Type B pancreatic cell (in vitro differentiated cells): ENCODE measurements at regions not wholly inside any gene's neighbourhood (a gene's known extent, or its start where the extent isn't known, plus 50 kb on each side); places are given as distances from the start of the nearest gene placed in this dataset.

Experiments
- DNase-seq: peaks from one replicate; pipeline ENCODE4 v3.0.0; 2021; ENCODE audit warnings: mixed read lengths; ENCODE audit not compliant: unreplicated experiment; ENCODE audit errors: extremely low spot score
- H3K27ac Mint-ChIP-seq: 2 replicates; pipeline ENCODE4 v1.8.0; 2021; ENCODE audit warnings: mild to moderate bottlenecking, mixed read lengths
- H3K27me3 Mint-ChIP-seq: 2 replicates; pipeline ENCODE4 v1.8.0; 2021; ENCODE audit warnings: mixed read lengths
- H3K36me3 Mint-ChIP-seq: 2 replicates; pipeline ENCODE4 v1.8.0; 2021; ENCODE audit warnings: mixed read lengths
- H3K4me1 Mint-ChIP-seq: one replicate; pipeline ENCODE4 v1.8.0; 2021; ENCODE audit warnings: mixed read lengths; ENCODE audit not compliant: unreplicated experiment
- H3K4me3 Mint-ChIP-seq: 2 replicates; pipeline ENCODE4 v1.8.0; 2021; ENCODE audit warnings: mild to moderate bottlenecking, mixed read lengths
- H3K9me3 Mint-ChIP-seq: 2 replicates; pipeline ENCODE4 v1.8.0; 2021; ENCODE audit warnings: mixed read lengths
- CTCF ChIP-seq: fragments of 200-600 bp; sonication (generic); conservative IDR thresholded peaks from 2 replicates; pipeline ENCODE4 v1.5.0; 2021; ENCODE audit warnings: antibody characterized with exemption, mild to moderate bottlenecking

DNA sequence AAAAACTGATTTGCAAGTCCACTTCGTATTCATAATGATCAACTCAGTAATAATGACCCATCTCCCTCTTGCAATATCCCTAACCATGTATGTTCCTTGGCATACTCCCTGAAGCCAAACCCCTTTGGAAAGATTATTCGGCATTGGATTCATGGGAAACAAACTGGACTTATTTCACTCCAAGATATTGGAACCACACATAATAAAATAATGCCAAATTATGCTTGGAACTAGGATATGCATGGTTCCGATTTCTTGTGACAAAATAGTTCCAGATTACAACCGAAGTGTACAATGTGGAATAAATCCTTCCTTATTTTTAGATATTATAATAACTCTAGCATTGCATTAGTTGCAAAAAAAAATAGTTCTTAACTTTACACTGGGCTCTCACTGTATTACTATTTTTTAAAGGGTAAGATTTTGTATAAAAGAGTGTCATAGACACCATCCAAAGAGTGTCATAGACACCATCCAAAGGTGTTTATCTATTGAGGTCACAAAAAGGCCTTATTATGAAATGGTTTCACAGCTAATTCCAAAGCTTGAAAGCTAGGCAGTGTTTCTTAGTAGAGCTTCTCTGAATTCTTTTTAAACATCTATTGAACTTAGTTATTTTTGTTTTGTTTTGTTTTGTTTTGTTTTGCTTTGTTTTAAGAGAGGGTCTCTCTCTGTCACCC, 410.9 kb upstream of the JARID2 start:
- no peaks in the 10 kb centered on the region for H3K36me3 Mint-ChIP-seq
- peaks cover 5% of the 10 kb centered on the region for H3K9me3 Mint-ChIP-seq
- DNase-seq, result no peak
- H3K4me3 Mint-ChIP-seq, result no peak overlapping the region
- H3K27ac Mint-ChIP-seq, result no peak overlapping the region
- peaks cover 22% of the 10 kb centered on the region for H3K27me3 Mint-ChIP-seq
- TF ChIP-seq CTCF, result no peak
- H3K4me1 Mint-ChIP-seq, result peaks cover 51% of the 10 kb centered on the region

DNA sequence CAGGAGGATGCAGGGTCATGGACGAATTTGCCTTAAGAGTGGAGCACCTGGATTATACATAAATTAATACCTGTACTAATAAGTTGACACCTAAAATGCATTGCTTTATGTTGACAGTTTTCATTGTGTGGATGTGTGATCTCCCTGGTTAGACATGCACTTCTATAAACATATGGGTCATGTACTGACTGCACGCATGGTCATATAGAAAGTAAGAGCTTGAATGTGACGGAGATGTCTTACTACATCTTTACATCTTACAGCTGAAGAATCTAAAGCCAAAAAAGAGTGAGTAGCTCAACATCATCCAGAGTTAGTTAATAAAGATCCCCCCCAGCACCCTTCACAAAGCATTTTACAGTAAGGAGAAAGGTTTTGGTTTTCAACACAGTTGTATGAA, 408.4 kb upstream of the JARID2 start:
- no peak for TF ChIP-seq CTCF
- no peaks in the 10 kb centered on the region for H3K9me3 Mint-ChIP-seq
- no peak overlapping the region for H3K27ac Mint-ChIP-seq
- H3K27me3 Mint-ChIP-seq, result peaks cover 11% of the 10 kb centered on the region
- no peaks in the 10 kb centered on the region for H3K36me3 Mint-ChIP-seq
- no peak overlapping the region for H3K4me3 Mint-ChIP-seq
- peaks cover 45% of the 10 kb centered on the region for H3K4me1 Mint-ChIP-seq
- DNase-seq, result no peak

- no peaks in the 10 kb centered on the region for H3K9me3 Mint-ChIP-seq
- H3K36me3 Mint-ChIP-seq, result no peaks in the 10 kb centered on the region
- no peak for DNase-seq
- H3K27me3 Mint-ChIP-seq, result peaks cover 11% of the 10 kb centered on the region
- no peak overlapping the region for H3K27ac Mint-ChIP-seq
- no peak for TF ChIP-seq CTCF
- H3K4me1 Mint-ChIP-seq, result peaks cover 43% of the 10 kb centered on the region
- H3K4me3 Mint-ChIP-seq, result peak overlapping the region; percentile 37
These were observed 407.7 kb upstream of the JARID2 start for GRCh38 chr6:14838133-14838583.

DNA sequence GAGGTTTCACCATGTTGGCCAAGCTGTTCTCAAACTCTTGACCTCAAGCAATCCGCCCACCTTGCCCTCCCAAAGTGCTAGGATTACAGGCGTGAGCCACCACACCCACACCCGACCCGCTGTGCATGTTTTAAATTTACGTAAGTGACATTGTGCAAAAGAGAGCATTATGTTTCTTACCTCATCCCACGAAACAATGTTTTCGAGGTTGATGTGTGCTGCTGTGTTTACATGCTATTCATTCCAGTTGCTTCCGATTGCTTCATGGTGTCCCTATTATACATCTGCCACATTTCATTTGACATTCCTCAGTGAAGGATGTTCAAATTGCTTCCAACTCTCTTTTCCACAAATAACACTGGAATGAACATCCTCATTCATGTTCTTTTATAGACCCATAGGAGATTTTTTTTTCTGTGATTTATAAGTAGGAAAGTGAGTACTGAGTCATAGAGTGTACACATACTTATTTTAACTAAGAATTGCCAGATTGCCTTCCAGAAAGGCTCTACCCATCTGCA, 403.9 kb upstream of the JARID2 start:
- Mint-ChIP-seq H3K27me3 (peaks cover 6% of the 10 kb centered on the region), H3K36me3 (no peaks in the 10 kb centered on the region), H3K27ac (no peak overlapping the region), H3K4me3 (no peak overlapping the region), H3K9me3 (no peaks in the 10 kb centered on the region), H3K4me1 (peaks cover 33% of the 10 kb centered on the region)
- no peak for TF ChIP-seq CTCF
- no peak for DNase-seq

- no peak overlapping the region for H3K27ac Mint-ChIP-seq
These were observed 401.5 kb upstream of the JARID2 start for GRCh38 chr6:14844411-14844810.

More at GRCh38 chr6:14844411-14844810, 401.5 kb upstream of the JARID2 start:
- TF ChIP-seq CTCF, result no peak
- peaks cover under 1% of the 10 kb centered on the region for H3K27me3 Mint-ChIP-seq
- H3K4me3 Mint-ChIP-seq, result no peak overlapping the region
- H3K4me1 Mint-ChIP-seq, result peaks cover 11% of the 10 kb centered on the region
- DNase-seq, result no peak
- no peaks in the 10 kb centered on the region for H3K9me3 Mint-ChIP-seq
- no peaks in the 10 kb centered on the region for H3K36me3 Mint-ChIP-seq
